Esophagus muscularis mucosa (tissue), 4 donors: ENCODE measurements at regions not wholly inside any gene's neighbourhood (a gene's known extent, or its start where the extent isn't known, plus 50 kb on each side); places are given as distances from the start of the nearest gene placed in this dataset.

Experiments
- CTCF ChIP-seq, 3 experiments: fragments of 200-600 bp in 2 of 3; fragments of 450-650 bp in 1 of 3; sonication (generic) in 2 of 3; IDR thresholded peaks; one replicate each; pipeline ENCODE4 v1.5.1; 2017 to 2019; ENCODE audit warnings: antibody characterized with exemption in 3 of 3, mild to moderate bottlenecking in 2 of 3, moderate library complexity in 1 of 3
- EP300 ChIP-seq: sonication (generic); formaldehyde crosslinking; IDR thresholded peaks from one replicate; pipeline ENCODE4 v1.6.1; 2017; ENCODE audit warnings: antibody characterized with exemption
- POLR2A ChIP-seq: fragments of 450-650 bp; IDR thresholded peaks from one replicate; pipeline ENCODE4 v1.6.1; 2017; ENCODE audit warnings: antibody characterized with exemption, moderate library complexity, mild to moderate bottlenecking, low read depth
- POLR2AphosphoS5 ChIP-seq, 2 donors: sonication (generic); formaldehyde crosslinking; IDR thresholded peaks; one replicate each; pipeline ENCODE4 v1.6.1; 2017; ENCODE audit warnings: antibody characterized with exemption in 2 of 2

- TF ChIP-seq CTCF (IDR thresholded peaks at IDR 0.05) (no peak), POLR2A (no peak), POLR2AphosphoS5 (IDR thresholded peaks at IDR 0.05) (no peak), EP300 (no peak)
Measured at GRCh38 chr10:128189176-128189575, 63.0 kb upstream of the MKI67 start.
